ENCODE measurements at regions not wholly inside any gene's neighbourhood (a gene's known extent, or its start where the extent isn't known, plus 50 kb on each side); places are given as distances from the start of the nearest gene placed in this dataset.

DNA sequence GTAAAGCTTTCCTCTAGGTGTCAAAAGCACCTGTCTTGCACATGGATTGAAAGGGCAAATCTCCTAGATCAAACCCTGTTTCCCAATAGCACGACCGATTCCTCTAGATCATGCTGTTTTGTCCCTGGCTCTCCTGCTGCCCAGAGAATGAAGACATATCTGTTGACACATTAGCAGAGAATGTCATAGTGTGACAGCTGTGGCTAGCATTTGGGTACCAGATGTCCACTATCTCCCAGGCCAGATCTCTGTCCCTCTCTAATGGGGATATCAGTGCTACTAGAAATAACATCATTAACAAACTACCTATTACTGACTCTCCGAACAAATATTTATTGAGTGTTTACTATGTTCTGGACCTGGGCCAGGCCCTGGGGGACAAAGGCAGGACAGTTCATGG lies 72.4 kb upstream of the ISX start:
- Histone ChIP-seq H3K27me3 (ENCODE audit: control insufficient read depth, insufficient read depth, low read length) (no peaks in the 10 kb centered on the region), H3K36me3 (ENCODE audit: control insufficient read depth in 2 of 3, insufficient read depth in 3 of 3, low read length in 3 of 3) (no peaks in the 10 kb centered on the region), H3K4me3 (ENCODE audit: low read length in 3 of 3) (no peak overlapping the region), H3K9ac (ENCODE audit: low read length in 3 of 3) (no peak overlapping the region), H3K9me3 (ENCODE audit: control insufficient read depth in 2 of 3, insufficient read depth in 1 of 3, low read length in 3 of 3) (no peaks in the 10 kb centered on the region), H3K4me1 (ENCODE audit: control insufficient read depth in 2 of 3, insufficient read depth in 2 of 3, low read depth in 1 of 3, low read length in 3 of 3) (no peaks in the 10 kb centered on the region), H3K27ac (ENCODE audit: low read depth in 2 of 2, low read length in 2 of 2) (no peak overlapping the region)
- TF ChIP-seq, protein P1, sequence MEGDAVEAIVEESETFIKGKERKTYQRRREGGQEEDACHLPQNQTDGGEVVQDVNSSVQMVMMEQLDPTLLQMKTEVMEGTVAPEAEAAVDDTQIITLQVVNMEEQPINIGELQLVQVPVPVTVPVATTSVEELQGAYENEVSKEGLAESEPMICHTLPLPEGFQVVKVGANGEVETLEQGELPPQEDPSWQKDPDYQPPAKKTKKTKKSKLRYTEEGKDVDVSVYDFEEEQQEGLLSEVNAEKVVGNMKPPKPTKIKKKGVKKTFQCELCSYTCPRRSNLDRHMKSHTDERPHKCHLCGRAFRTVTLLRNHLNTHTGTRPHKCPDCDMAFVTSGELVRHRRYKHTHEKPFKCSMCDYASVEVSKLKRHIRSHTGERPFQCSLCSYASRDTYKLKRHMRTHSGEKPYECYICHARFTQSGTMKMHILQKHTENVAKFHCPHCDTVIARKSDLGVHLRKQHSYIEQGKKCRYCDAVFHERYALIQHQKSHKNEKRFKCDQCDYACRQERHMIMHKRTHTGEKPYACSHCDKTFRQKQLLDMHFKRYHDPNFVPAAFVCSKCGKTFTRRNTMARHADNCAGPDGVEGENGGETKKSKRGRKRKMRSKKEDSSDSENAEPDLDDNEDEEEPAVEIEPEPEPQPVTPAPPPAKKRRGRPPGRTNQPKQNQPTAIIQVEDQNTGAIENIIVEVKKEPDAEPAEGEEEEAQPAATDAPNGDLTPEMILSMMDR (IDR thresholded peaks at IDR 0.05; ENCODE audit: borderline replicate concordance, extremely low read depth, insufficient read depth): no peak
- intact Hi-C loops (cut with DNase I): no loop called here
- DNase-seq: no peak
- FAIRE-seq: no peak

DNA sequence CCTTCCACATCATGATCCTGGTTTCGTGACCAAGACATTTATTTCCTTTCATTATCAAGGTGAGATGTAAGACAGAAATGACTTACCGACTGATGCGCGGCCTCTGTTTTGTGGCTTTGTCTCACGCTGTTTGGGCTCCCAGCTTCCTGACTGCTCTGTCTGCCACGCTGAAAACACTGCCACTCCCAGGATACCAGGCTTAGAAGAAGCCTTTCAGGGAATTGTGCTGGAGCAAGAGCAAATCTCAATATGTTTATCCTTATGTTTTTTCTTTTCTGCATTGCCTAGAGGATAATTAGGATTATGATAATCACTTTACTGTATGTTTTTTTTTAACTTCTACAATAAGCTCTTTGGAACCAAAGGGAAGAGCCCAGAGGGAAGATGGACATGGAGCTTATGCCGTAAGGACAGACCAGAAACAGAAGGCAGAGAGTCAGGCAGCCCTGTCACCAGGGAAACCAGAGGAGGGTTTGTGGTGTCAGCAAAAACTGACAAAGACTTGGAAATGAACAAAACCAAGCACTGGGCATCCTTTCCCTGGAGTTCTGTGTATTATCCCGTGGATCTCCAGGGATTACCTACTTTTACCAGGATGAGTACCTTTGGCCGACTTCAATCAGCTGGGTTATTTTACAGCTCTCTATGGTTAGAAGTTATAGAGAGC lies 68.2 kb upstream of the ISX start:
- FAIRE-seq (no peak), DNase-seq (no peak)
- TF ChIP-seq, protein P1 (IDR thresholded peaks at IDR 0.05; ENCODE audit: borderline replicate concordance, extremely low read depth, insufficient read depth): no peak

DNA sequence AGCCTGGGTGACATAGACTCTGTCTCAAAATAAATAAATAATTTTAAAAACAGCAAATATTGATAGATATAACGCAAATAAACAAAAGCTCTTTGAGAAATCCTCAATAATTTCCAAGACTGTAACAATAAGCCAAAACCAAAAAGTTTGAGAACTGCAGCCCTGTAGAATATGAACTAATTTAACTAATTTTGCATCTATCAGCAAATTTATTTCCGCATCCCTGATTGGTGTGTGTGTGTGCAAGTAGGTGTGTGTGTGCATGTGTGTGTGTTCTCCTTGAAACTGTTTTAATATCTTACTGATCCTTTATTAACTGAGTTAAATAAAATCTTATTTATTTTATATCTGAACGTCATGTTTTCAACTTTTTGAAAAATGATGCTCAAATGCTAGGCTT lies 67.0 kb upstream of the ISX start:
- DNase-seq (no peak), FAIRE-seq (no peak)
- Histone ChIP-seq H3K4me3 (ENCODE audit: low read length in 3 of 3) (no peak overlapping the region), H3K27ac (ENCODE audit: low read depth in 2 of 2, low read length in 2 of 2) (no peak overlapping the region), H3K9me3 (ENCODE audit: control insufficient read depth in 2 of 3, insufficient read depth in 1 of 3, low read length in 3 of 3) (no peaks in the 10 kb centered on the region), H3K4me1 (ENCODE audit: control insufficient read depth in 2 of 3, insufficient read depth in 2 of 3, low read depth in 1 of 3, low read length in 3 of 3) (no peaks in the 10 kb centered on the region), H3K27me3 (ENCODE audit: control insufficient read depth, insufficient read depth, low read length) (no peaks in the 10 kb centered on the region), H3K9ac (ENCODE audit: low read length in 3 of 3) (no peak overlapping the region), H3K36me3 (ENCODE audit: control insufficient read depth in 2 of 3, insufficient read depth in 3 of 3, low read length in 3 of 3) (no peaks in the 10 kb centered on the region)
- intact Hi-C loops (cut with DNase I): no loop called here
- TF ChIP-seq, protein P1 (IDR thresholded peaks at IDR 0.05; ENCODE audit: borderline replicate concordance, extremely low read depth, insufficient read depth): no peak

More for the DNA sequence above, 68.2 kb upstream of the ISX start:
- no peak overlapping the region for H3K4me3 ChIP-seq (ENCODE audit: low read length in 3 of 3)
- intact Hi-C loops (cut with DNase I): no loop called here
- no peaks in the 10 kb centered on the region for H3K36me3 ChIP-seq (ENCODE audit: control insufficient read depth in 2 of 3, insufficient read depth in 3 of 3, low read length in 3 of 3)
- H3K4me1 ChIP-seq (ENCODE audit: control insufficient read depth in 2 of 3, insufficient read depth in 2 of 3, low read depth in 1 of 3, low read length in 3 of 3): no peaks in the 10 kb centered on the region
- no peak overlapping the region for H3K9ac ChIP-seq (ENCODE audit: low read length in 3 of 3)
- H3K9me3 ChIP-seq (ENCODE audit: control insufficient read depth in 2 of 3, insufficient read depth in 1 of 3, low read length in 3 of 3): no peaks in the 10 kb centered on the region
- H3K27ac ChIP-seq (ENCODE audit: low read depth in 2 of 2, low read length in 2 of 2): no peak overlapping the region
- no peaks in the 10 kb centered on the region for H3K27me3 ChIP-seq (ENCODE audit: control insufficient read depth, insufficient read depth, low read length)

DNA sequence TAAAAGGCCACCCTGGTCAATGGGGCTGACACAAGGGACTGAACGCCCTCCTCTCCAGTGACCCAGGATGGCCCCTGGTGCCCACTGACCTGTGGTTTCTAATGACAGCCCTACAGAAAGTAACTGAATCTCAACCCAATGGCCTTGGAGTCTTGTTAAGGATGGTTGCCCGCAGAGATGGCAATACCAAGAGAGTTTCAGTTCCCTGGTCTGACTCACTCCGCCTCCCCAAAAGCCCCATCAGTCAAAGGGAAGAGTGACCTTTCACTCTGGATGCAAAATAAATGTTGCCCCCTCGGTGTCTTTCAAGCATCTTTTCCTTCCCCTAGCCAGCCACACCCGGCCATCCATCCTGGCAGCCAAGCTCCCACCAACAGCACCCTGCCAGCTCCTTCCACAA lies 57.7 kb upstream of the ISX start:
- intact Hi-C loops (cut with DNase I): no loop called here
- Histone ChIP-seq H3K9ac (ENCODE audit: low read length in 3 of 3) (no peak overlapping the region), H3K4me1 (ENCODE audit: control insufficient read depth in 2 of 3, insufficient read depth in 2 of 3, low read depth in 1 of 3, low read length in 3 of 3) (no peaks in the 10 kb centered on the region), H3K9me3 (ENCODE audit: control insufficient read depth in 2 of 3, insufficient read depth in 1 of 3, low read length in 3 of 3) (no peaks in the 10 kb centered on the region), H3K27ac (ENCODE audit: low read depth in 2 of 2, low read length in 2 of 2) (no peak overlapping the region), H3K36me3 (ENCODE audit: control insufficient read depth in 2 of 3, insufficient read depth in 3 of 3, low read length in 3 of 3) (no peaks in the 10 kb centered on the region), H3K27me3 (ENCODE audit: control insufficient read depth, insufficient read depth, low read length) (no peaks in the 10 kb centered on the region), H3K4me3 (ENCODE audit: low read length in 3 of 3) (no peak overlapping the region)
- DNase-seq (peak in 1 of 5 donors; percentile 14), FAIRE-seq (no peak)
- TF ChIP-seq, protein P1 (IDR thresholded peaks at IDR 0.05; ENCODE audit: borderline replicate concordance, extremely low read depth, insufficient read depth): no peak
